ENCODE measurements at regions not wholly inside any gene's neighbourhood (a gene's known extent, or its start where the extent isn't known, plus 50 kb on each side); places are given as distances from the start of the nearest gene placed in this dataset.

DNA sequence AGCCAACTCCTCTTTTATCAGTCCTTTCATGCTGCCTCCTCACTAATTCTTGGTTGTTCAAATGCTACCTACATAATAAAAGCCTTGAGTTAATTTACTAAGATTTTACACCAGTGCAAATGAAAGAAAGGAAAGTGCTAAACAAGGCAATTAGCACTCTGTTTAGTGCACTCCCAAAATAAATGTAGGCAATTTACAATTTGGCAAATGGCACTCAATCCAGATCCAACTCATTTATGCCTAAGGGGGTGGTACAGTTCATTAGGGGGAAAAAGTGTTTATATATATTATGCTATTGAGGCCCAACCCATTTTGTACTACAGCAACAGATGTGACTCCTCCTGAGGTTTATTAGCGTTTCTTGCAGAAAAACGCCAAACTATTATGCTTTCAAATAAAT lies 370.1 kb downstream of the NR2F2 start:
- no peaks in the 10 kb centered on the region for H4K20me1 ChIP-seq (ENCODE audit: insufficient read depth, low read length)
- no peak overlapping the region for H3K56ac ChIP-seq (ENCODE audit: extremely low read depth, insufficient read depth, low read length)
- no peak overlapping the region for H3K9ac ChIP-seq (ENCODE audit: low read depth, low read length)
- no peaks in the 10 kb centered on the region for H3K9me1 ChIP-seq (ENCODE audit: insufficient read depth, low read length)
- H3K4ac ChIP-seq (ENCODE audit: low read depth, low read length) = no peak overlapping the region
- H2AK9ac ChIP-seq (replicated peaks; ENCODE audit: low read depth, low read length, poor library complexity) = no peak overlapping the region
- DNase-seq (no peak), ATAC-seq (ENCODE audit: low read depth) (no peak)
- no peak overlapping the region for H4K91ac ChIP-seq (ENCODE audit: insufficient read depth, low read depth, low read length)
- no peaks in the 10 kb centered on the region for H3K36me3 ChIP-seq (ENCODE audit: control insufficient read depth, insufficient read depth, low read length)
- dilution Hi-C loops (cut with HindIII; ENCODE audit: low sequenced_read_pairs, unreplicated experiment) = no loop called here
- H2AK5ac ChIP-seq (ENCODE audit: low read depth, low read length) = no peak overlapping the region
- H3K4me3 ChIP-seq (ENCODE audit: insufficient read depth, low read depth, low read length) = no peak overlapping the region
- H3K4me1 ChIP-seq (ENCODE audit: control insufficient read depth, insufficient read depth, low read length) = no peaks in the 10 kb centered on the region
- H4K8ac ChIP-seq (ENCODE audit: low read depth in 2 of 2, low read length in 2 of 2) = no peak overlapping the region
- no peak overlapping the region for H3K4me2 ChIP-seq (ENCODE audit: low read depth, low read length)
- H3K18ac ChIP-seq (ENCODE audit: low read depth, low read length) = no peak overlapping the region
- H2BK5ac ChIP-seq (ENCODE audit: low read depth, low read length, poor library complexity, severe bottlenecking) = no peak overlapping the region
- WGBS, 2 experiments (ENCODE audit: extremely low coverage in 2 of 2, insufficient read length in 1 of 2) = no CpG with 5 or more reads among the region's 2 CpGs
- H3K27me3 ChIP-seq (ENCODE audit: control insufficient read depth, insufficient read depth, low read length) = no peaks in the 10 kb centered on the region
- in situ Hi-C loops (cut with MboI; ENCODE audit: low sequenced_read_pairs) = no loop called here
- intact Hi-C loops (cut with micrococcal nuclease) = no loop called here
- H2BK20ac ChIP-seq (ENCODE audit: low read depth, low read length) = no peak overlapping the region
- ChIA-PET CTCF (no interaction called here), POLR2A (ENCODE audit: unreplicated experiment) (no interaction called here)
- H3K27ac ChIP-seq (ENCODE audit: insufficient read depth, low read length) = no peak overlapping the region
- TF ChIP-seq, protein P1, sequence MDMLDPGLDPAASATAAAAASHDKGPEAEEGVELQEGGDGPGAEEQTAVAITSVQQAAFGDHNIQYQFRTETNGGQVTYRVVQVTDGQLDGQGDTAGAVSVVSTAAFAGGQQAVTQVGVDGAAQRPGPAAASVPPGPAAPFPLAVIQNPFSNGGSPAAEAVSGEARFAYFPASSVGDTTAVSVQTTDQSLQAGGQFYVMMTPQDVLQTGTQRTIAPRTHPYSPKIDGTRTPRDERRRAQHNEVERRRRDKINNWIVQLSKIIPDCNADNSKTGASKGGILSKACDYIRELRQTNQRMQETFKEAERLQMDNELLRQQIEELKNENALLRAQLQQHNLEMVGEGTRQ (IDR thresholded peaks at IDR 0.05; ENCODE audit: low read depth, low read length) = no peak
- TF ChIP-seq SMC3 (IDR thresholded peaks at IDR 0.05; ENCODE audit: low read depth, low read length) (no peak), MXI1 (IDR thresholded peaks at IDR 0.05; ENCODE audit: borderline replicate concordance, low read depth, low read length) (no peak), MAZ (IDR thresholded peaks at IDR 0.05; ENCODE audit: borderline replicate concordance, low read depth, low read length) (no peak), BHLHE40 (IDR thresholded peaks at IDR 0.05; ENCODE audit: low read depth, low read length) (no peak), CHD1 (IDR thresholded peaks at IDR 0.05; ENCODE audit: low read depth, low read length) (no peak), RCOR1 (IDR thresholded peaks at IDR 0.05; ENCODE audit: insufficient replicate concordance, low read length) (no peak), NFE2L2 (IDR thresholded peaks at IDR 0.05; ENCODE audit: low read depth, low read length) (no peak), CEBPB (IDR thresholded peaks at IDR 0.05; ENCODE audit: low read depth, low read length) (no peak), MAFK (IDR thresholded peaks at IDR 0.05; ENCODE audit: low read depth, low read length) (no peak), FOS (IDR thresholded peaks at IDR 0.05; ENCODE audit: low read depth, low read length) (no peak), RFX5 (IDR thresholded peaks at IDR 0.05; ENCODE audit: low read depth, low read length) (no peak), POLR2A (IDR thresholded peaks at IDR 0.05; ENCODE audit: low read depth, low read length) (no peak)
- TF ChIP-seq, protein P2, sequence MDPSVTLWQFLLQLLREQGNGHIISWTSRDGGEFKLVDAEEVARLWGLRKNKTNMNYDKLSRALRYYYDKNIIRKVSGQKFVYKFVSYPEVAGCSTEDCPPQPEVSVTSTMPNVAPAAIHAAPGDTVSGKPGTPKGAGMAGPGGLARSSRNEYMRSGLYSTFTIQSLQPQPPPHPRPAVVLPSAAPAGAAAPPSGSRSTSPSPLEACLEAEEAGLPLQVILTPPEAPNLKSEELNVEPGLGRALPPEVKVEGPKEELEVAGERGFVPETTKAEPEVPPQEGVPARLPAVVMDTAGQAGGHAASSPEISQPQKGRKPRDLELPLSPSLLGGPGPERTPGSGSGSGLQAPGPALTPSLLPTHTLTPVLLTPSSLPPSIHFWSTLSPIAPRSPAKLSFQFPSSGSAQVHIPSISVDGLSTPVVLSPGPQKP (IDR thresholded peaks at IDR 0.05; ENCODE audit: borderline replicate concordance, low read depth, low read length) = no peak
- TF ChIP-seq, protein P3, sequence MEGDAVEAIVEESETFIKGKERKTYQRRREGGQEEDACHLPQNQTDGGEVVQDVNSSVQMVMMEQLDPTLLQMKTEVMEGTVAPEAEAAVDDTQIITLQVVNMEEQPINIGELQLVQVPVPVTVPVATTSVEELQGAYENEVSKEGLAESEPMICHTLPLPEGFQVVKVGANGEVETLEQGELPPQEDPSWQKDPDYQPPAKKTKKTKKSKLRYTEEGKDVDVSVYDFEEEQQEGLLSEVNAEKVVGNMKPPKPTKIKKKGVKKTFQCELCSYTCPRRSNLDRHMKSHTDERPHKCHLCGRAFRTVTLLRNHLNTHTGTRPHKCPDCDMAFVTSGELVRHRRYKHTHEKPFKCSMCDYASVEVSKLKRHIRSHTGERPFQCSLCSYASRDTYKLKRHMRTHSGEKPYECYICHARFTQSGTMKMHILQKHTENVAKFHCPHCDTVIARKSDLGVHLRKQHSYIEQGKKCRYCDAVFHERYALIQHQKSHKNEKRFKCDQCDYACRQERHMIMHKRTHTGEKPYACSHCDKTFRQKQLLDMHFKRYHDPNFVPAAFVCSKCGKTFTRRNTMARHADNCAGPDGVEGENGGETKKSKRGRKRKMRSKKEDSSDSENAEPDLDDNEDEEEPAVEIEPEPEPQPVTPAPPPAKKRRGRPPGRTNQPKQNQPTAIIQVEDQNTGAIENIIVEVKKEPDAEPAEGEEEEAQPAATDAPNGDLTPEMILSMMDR (conservative IDR thresholded peaks at IDR 0.05; ENCODE audit: low read depth, low read length) = no peak
- H4K5ac ChIP-seq (ENCODE audit: low read depth, low read length) = no peak overlapping the region
- H3K79me1 ChIP-seq (ENCODE audit: low read depth in 1 of 2, low read length in 2 of 2) = no peaks in the 10 kb centered on the region
- H2AFZ ChIP-seq (replicated peaks; ENCODE audit: low read length, poor library complexity) = no peak overlapping the region
- no peak overlapping the region for H3K23ac ChIP-seq (ENCODE audit: low read depth, low read length)
- H2BK120ac ChIP-seq (ENCODE audit: low read depth, low read length) = no peak overlapping the region
- BruUV-seq (replicated peaks) = no TSS peak
- H2BK15ac ChIP-seq (ENCODE audit: low read depth, low read length) = no peak overlapping the region
- H3K14ac ChIP-seq (replicated peaks; ENCODE audit: low read depth, low read length) = no peak overlapping the region
- H3K9me3 ChIP-seq (ENCODE audit: control insufficient read depth, insufficient read depth, low read length) = no peaks in the 10 kb centered on the region

Data from IMR-90 (cell line).